GM06990 (cell line): ENCODE measurements at regions not wholly inside any gene's neighbourhood (a gene's known extent, or its start where the extent isn't known, plus 50 kb on each side); places are given as distances from the start of the nearest gene placed in this dataset.

Source experiments
- DNase-seq: peaks from one replicate; pipeline ENCODE4 v3.0.0-alpha.2; 2011; ENCODE audit not compliant: insufficient read length; ENCODE audit errors: extremely low read depth
- H3K27me3 ChIP-seq: replicated peaks from 2 replicates; pipeline ENCODE4 v1.6.0; 2011; ENCODE audit warnings: low read length; ENCODE audit not compliant: control insufficient read depth, insufficient read depth
- H3K36me3 ChIP-seq: 2 replicates; pipeline ENCODE4 v1.5.1; 2011; ENCODE audit warnings: low read length; ENCODE audit not compliant: control insufficient read depth, insufficient read depth
- H3K4me3 ChIP-seq: replicated peaks from 2 replicates; pipeline ENCODE4 v1.5.1; 2011; ENCODE audit warnings: low read depth, mild to moderate bottlenecking, control low read depth, low read length
- CTCF ChIP-seq: IDR thresholded peaks from 2 replicates; pipeline ENCODE4 v1.5.1; 2011; ENCODE audit warnings: low read length, control low read depth, mild to moderate bottlenecking, inconsistent platforms; ENCODE audit not compliant: insufficient read depth, poor library complexity, severe bottlenecking

DNA sequence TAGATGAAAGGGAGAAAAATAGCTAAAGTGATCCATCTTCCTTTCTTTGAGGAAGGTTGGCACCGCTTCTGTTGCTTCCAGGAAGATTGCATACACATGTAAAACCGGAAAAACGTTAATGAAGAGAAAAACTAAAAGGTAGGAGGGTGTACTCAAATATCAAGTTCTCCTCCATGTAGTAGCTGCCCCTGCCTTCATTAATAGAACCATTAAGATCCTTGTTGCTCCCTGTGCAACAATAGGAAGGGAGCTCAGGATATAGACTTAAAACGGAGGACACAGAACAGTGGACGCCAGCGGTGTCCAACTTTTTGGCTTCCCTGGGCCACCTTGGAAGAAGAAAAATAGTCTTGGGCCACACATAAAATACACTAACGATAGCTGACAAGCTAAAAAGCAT lies 118.9 kb downstream of the TMEM174 start:
- Histone ChIP-seq H3K36me3 (no peaks in the 10 kb centered on the region), H3K27me3 (no peaks in the 10 kb centered on the region; the same call in none of the 2 replicates), H3K4me3 (no peak overlapping the region)
- no peak for TF ChIP-seq CTCF
- no peak for DNase-seq

GRCh38 chr5:73290242-73290641 lies 117.2 kb downstream of the TMEM174 start:
- DNase-seq, result no peak
- no peak overlapping the region for H3K4me3 ChIP-seq
- H3K36me3 ChIP-seq, result no peaks in the 10 kb centered on the region
- no peak for TF ChIP-seq CTCF
- no peaks in the 10 kb centered on the region; the same call in 1 of the 2 replicates for H3K27me3 ChIP-seq

GRCh38 chr5:73288803-73289720 lies 116.1 kb downstream of the TMEM174 start:
- Histone ChIP-seq H3K4me3 (no peak overlapping the region), H3K27me3 (no peaks in the 10 kb centered on the region; the same call in 1 of the 2 replicates), H3K36me3 (no peaks in the 10 kb centered on the region)
- DNase-seq, result no peak
- TF ChIP-seq CTCF, result no peak

GRCh38 chr5:73286896-73287295 lies 113.9 kb downstream of the TMEM174 start:
- Histone ChIP-seq H3K4me3 (no peak overlapping the region), H3K36me3 (no peaks in the 10 kb centered on the region), H3K27me3 (peaks cover 2% of the 10 kb centered on the region; the same call in 1 of the 2 replicates)
- TF ChIP-seq CTCF, result no peak
- DNase-seq, result no peak

- H3K27me3 ChIP-seq, result peaks cover 2% of the 10 kb centered on the region; the same call in 1 of the 2 replicates
- no peaks in the 10 kb centered on the region for H3K36me3 ChIP-seq
- no peak overlapping the region for H3K4me3 ChIP-seq
- TF ChIP-seq CTCF, result no peak
- no peak for DNase-seq
These were observed 112.0 kb downstream of the TMEM174 start for GRCh38 chr5:73284985-73285384.
